Posterior vena cava (tissue), 2 donors: ENCODE measurements at regions not wholly inside any gene's neighbourhood (a gene's known extent, or its start where the extent isn't known, plus 50 kb on each side); places are given as distances from the start of the nearest gene placed in this dataset.

Experiments used
- DNase-seq: peaks from one replicate; pipeline ENCODE4 v3.0.0-alpha.2; 2020; ENCODE audit warnings: low spot score
- intact Hi-C, 2 donors: fragments of 100-400 bp; cut with DNase I; formaldehyde crosslinking; loops; one replicate each; pipeline versions ENCODE4 v1.14.1 to v1.14.2; 2022 to 2023
- donor health status: DM: yes; HTN: yes; CAD: no.
- donor health status: DM: yes; HTN: yes; CAD: no.

- DNase-seq, result no peak
Measured at GRCh38 chr14:53701108-53701875, 255.3 kb downstream of the BMP4 start.

GRCh38 chr14:53696217-53696965, 260.2 kb downstream of the BMP4 start:
- intact Hi-C loops, result no loop called here
- no peak for DNase-seq

More at GRCh38 chr14:53701108-53701875, 255.3 kb downstream of the BMP4 start:
- intact Hi-C loops, result no loop called here

GRCh38 chr14:53695692-53696214, 260.9 kb downstream of the BMP4 start:
- no peak for DNase-seq
- intact Hi-C loops, result no loop called here

GRCh38 chr14:53692885-53693284, 263.7 kb downstream of the BMP4 start:
- intact Hi-C loops, result no loop called here
- no peak for DNase-seq

- intact Hi-C loops, result no loop called here
- no peak for DNase-seq
Measured at GRCh38 chr14:53692451-53692850, 264.2 kb downstream of the BMP4 start.

GRCh38 chr14:53683229-53683628, 273.4 kb downstream of the BMP4 start:
- intact Hi-C loops, result no loop called here
- no peak for DNase-seq

- no peak for DNase-seq
- intact Hi-C loops, result no loop called here
Measured at GRCh38 chr14:53672526-53672925, 284.1 kb downstream of the BMP4 start.

GRCh38 chr14:53670701-53671100, 285.9 kb downstream of the BMP4 start:
- DNase-seq, result no peak
- intact Hi-C loops, result no loop called here

- intact Hi-C loops, result no loop called here
- DNase-seq, result no peak
Measured at GRCh38 chr14:53668897-53669296, 287.7 kb downstream of the BMP4 start.

- no peak for DNase-seq
- intact Hi-C loops, result no loop called here
Measured at GRCh38 chr14:53663709-53664108, 292.9 kb downstream of the BMP4 start.

GRCh38 chr14:53655080-53655785, 301.4 kb downstream of the BMP4 start:
- DNase-seq, result no peak
- intact Hi-C loops, result loop anchor here in 1 of 2 donors (10.0 kb wide), 1 partner anchor 1440 kb away; no protein-coding TSS in a partner anchor

- intact Hi-C loops, result loop anchor here in 1 of 2 donors (10.0 kb wide), 1 partner anchor 1443 kb away; no protein-coding TSS in a partner anchor
- no peak for DNase-seq
Measured at GRCh38 chr14:53652068-53652467, 304.6 kb downstream of the BMP4 start.

- no peak for DNase-seq
- intact Hi-C loops, result loop anchor here in 1 of 2 donors (10.0 kb wide), 1 partner anchor 1444 kb away; no protein-coding TSS in a partner anchor
Measured at GRCh38 chr14:53651096-53651740, 305.4 kb downstream of the BMP4 start.

GRCh38 chr14:53646925-53647324, 309.7 kb downstream of the BMP4 start:
- DNase-seq, result no peak

GRCh38 chr14:53640695-53641094, 315.9 kb downstream of the BMP4 start:
- intact Hi-C loops, result no loop called here
- no peak for DNase-seq

More at GRCh38 chr14:53646925-53647324, 309.7 kb downstream of the BMP4 start:
- intact Hi-C loops, result no loop called here

- intact Hi-C loops, result no loop called here
- DNase-seq, result no peak
Measured at GRCh38 chr14:53638966-53639365, 317.7 kb downstream of the BMP4 start.

- DNase-seq, result no peak
- intact Hi-C loops, result no loop called here
Measured at GRCh38 chr14:53634793-53635192, 321.8 kb downstream of the BMP4 start.

GRCh38 chr14:53630336-53630735, 326.3 kb downstream of the BMP4 start:
- DNase-seq, result no peak
- intact Hi-C loops, result no loop called here

GRCh38 chr14:53628732-53629430, 327.7 kb downstream of the BMP4 start:
- intact Hi-C loops, result no loop called here
- no peak for DNase-seq
